Tibial artery (tissue), 4 donors: ENCODE measurements at regions not wholly inside any gene's neighbourhood (a gene's known extent, or its start where the extent isn't known, plus 50 kb on each side); places are given as distances from the start of the nearest gene placed in this dataset.

ENCODE experiments used
- DNase-seq, 2 donors: peaks; one replicate each; pipeline ENCODE4 v3.0.0-alpha.2; 2019
- H3K27ac ChIP-seq, 2 donors: fragments of 200-600 bp; sonication (generic) in 1 of 2; 1 replicate in 1 of 2; 2 replicates in 1 of 2; pipeline ENCODE4 v1.5.1; 2018 to 2019; ENCODE audit warnings: mild to moderate bottlenecking in 1 of 2
- H3K27me3 ChIP-seq, 2 donors: fragments of 200-600 bp; sonication (generic) in 1 of 2; one replicate each; pipeline versions ENCODE4 v1.5.1 to v1.6.0; 2016 to 2019
- H3K36me3 ChIP-seq, 3 donors: fragments of 200-600 bp; sonication (generic) in 2 of 3; one replicate each; pipeline ENCODE4 v1.5.1; 2016 to 2019; ENCODE audit warnings: mild to moderate bottlenecking in 2 of 3
- H3K4me1 ChIP-seq, 4 donors: fragments of 200-600 bp; sonication (generic) in 2 of 4; 1 replicate in 3 of 4; 2 replicates in 1 of 4; pipeline ENCODE4 v1.5.1; 2016 to 2019
- H3K4me3 ChIP-seq, 2 donors: fragments of 200-600 bp; sonication (generic) in 1 of 2; 1 replicate in 1 of 2; 2 replicates in 1 of 2; pipeline ENCODE4 v1.5.1; 2018 to 2019; ENCODE audit warnings: mild to moderate bottlenecking in 2 of 2
- H3K9me3 ChIP-seq, 3 donors: fragments of 200-600 bp; sonication (generic) in 1 of 3; one replicate each; pipeline ENCODE4 v1.5.1; 2016 to 2019
- CTCF ChIP-seq, 2 experiments: fragments of 200-600 bp in 1 of 2; fragments of 450-650 bp in 1 of 2; IDR thresholded peaks; one replicate each; pipeline ENCODE4 v1.5.1; 2017 to 2019; ENCODE audit warnings: antibody characterized with exemption in 2 of 2, mild to moderate bottlenecking in 1 of 2, moderate library complexity in 1 of 2
- intact Hi-C: fragments of 100-400 bp; cut with DNase I; formaldehyde crosslinking; loops from one replicate; pipeline ENCODE4 v1.15.0; 2023; ENCODE audit warnings: low total_unique reads

GRCh38 chr4:180169966-180170365 lies 2073.2 kb upstream of the TENM3 start:
- no peaks in the 10 kb centered on the region for H3K36me3 ChIP-seq
- no peaks in the 10 kb centered on the region for H3K9me3 ChIP-seq
- H3K4me3 ChIP-seq = no peak overlapping the region
- H3K27ac ChIP-seq = no peak overlapping the region
- H3K4me1 ChIP-seq = no peaks in the 10 kb centered on the region
- DNase-seq = no peak
- intact Hi-C loops = no loop called here
- H3K27me3 ChIP-seq = no peaks in the 10 kb centered on the region
- no peak for TF ChIP-seq CTCF (IDR thresholded peaks at IDR 0.05)

GRCh38 chr4:180179146-180179545 lies 2064.1 kb upstream of the TENM3 start:
- Histone ChIP-seq H3K36me3 (no peaks in the 10 kb centered on the region), H3K27ac (no peak overlapping the region), H3K4me1 (no peaks in the 10 kb centered on the region), H3K27me3 (no peaks in the 10 kb centered on the region), H3K9me3 (no peaks in the 10 kb centered on the region), H3K4me3 (no peak overlapping the region)
- DNase-seq = no peak
- no peak for TF ChIP-seq CTCF (IDR thresholded peaks at IDR 0.05)
- intact Hi-C loops = no loop called here

- intact Hi-C loops = no loop called here
- Histone ChIP-seq H3K9me3 (no peaks in the 10 kb centered on the region), H3K4me1 (no peaks in the 10 kb centered on the region), H3K36me3 (no peaks in the 10 kb centered on the region), H3K27ac (no peak overlapping the region), H3K4me3 (no peak overlapping the region), H3K27me3 (no peaks in the 10 kb centered on the region)
- TF ChIP-seq CTCF (IDR thresholded peaks at IDR 0.05) = no peak
- DNase-seq = no peak
These were observed 2053.5 kb upstream of the TENM3 start for GRCh38 chr4:180189666-180190065.

GRCh38 chr4:180190382-180190781 lies 2052.8 kb upstream of the TENM3 start:
- Histone ChIP-seq H3K4me1 (no peaks in the 10 kb centered on the region), H3K27me3 (no peaks in the 10 kb centered on the region), H3K4me3 (no peak overlapping the region), H3K27ac (no peak overlapping the region), H3K9me3 (no peaks in the 10 kb centered on the region), H3K36me3 (no peaks in the 10 kb centered on the region)
- intact Hi-C loops = no loop called here
- TF ChIP-seq CTCF (IDR thresholded peaks at IDR 0.05) = no peak
- no peak for DNase-seq

GRCh38 chr4:180197471-180197870 lies 2045.7 kb upstream of the TENM3 start:
- intact Hi-C loops = no loop called here
- Histone ChIP-seq H3K4me3 (no peak overlapping the region), H3K36me3 (no peaks in the 10 kb centered on the region), H3K27me3 (no peaks in the 10 kb centered on the region), H3K4me1 (no peaks in the 10 kb centered on the region), H3K27ac (no peak overlapping the region), H3K9me3 (no peaks in the 10 kb centered on the region)
- no peak for TF ChIP-seq CTCF (IDR thresholded peaks at IDR 0.05)
- no peak for DNase-seq

- intact Hi-C loops = no loop called here
- H3K27ac ChIP-seq = no peak overlapping the region
- H3K27me3 ChIP-seq = no peaks in the 10 kb centered on the region
- H3K4me1 ChIP-seq = no peaks in the 10 kb centered on the region
- no peak for DNase-seq
- no peaks in the 10 kb centered on the region for H3K36me3 ChIP-seq
- no peaks in the 10 kb centered on the region for H3K9me3 ChIP-seq
- H3K4me3 ChIP-seq = no peak overlapping the region
- no peak for TF ChIP-seq CTCF (IDR thresholded peaks at IDR 0.05)
These were observed 2039.9 kb upstream of the TENM3 start for GRCh38 chr4:180203349-180203748.
